Panc1 (cell line): ENCODE measurements at regions not wholly inside any gene's neighbourhood (a gene's known extent, or its start where the extent isn't known, plus 50 kb on each side); places are given as distances from the start of the nearest gene placed in this dataset.

Experiments used
- ATAC-seq: fragments of 200-7000 bp; cut with Tn5 transposase; 2 replicates; pipeline ENCODE4 v1.9.1; 2020; ENCODE audit warnings: mild to moderate bottlenecking, moderate library complexity
- BruUV-seq: library from RNA; stranded (reverse); fragments of 400-500 nt; replicated peaks from 2 replicates; lab custom pipeline; 2021; lab: Mats Ljungman, UMichigan
- CTCF ChIA-PET: fragments of 300-600 bp; sonication (Branson Sonifier 250); formaldehyde crosslinking; loops from one replicate; lab custom pipeline; 2022; ENCODE audit warnings: antibody characterized with exemption; lab: Charles Lee
- POLR2A ChIA-PET: fragments of 300-600 bp; sonication (Branson Sonifier 250); formaldehyde crosslinking; loops from one replicate; lab custom pipeline; 2022; ENCODE audit warnings: antibody characterized with exemption; lab: Charles Lee
- DNase-seq: peaks from one replicate; pipeline ENCODE4 v3.0.0-alpha.2; 2010; ENCODE audit warnings: low read depth, low spot score
- H3K27ac ChIP-seq: 2 replicates; pipeline ENCODE4 v1.5.1; 2011; ENCODE audit warnings: mild to moderate bottlenecking, low read length, inconsistent platforms
- H3K27me3 ChIP-seq: fragments of 200-500 bp; sonication (Bioruptor generic); 2 replicates; pipeline ENCODE4 v1.6.0; 2014; ENCODE audit warnings: low read length, inconsistent platforms; ENCODE audit not compliant: control insufficient read depth, insufficient read depth
- H3K36me3 ChIP-seq: fragments of 200-500 bp; sonication (Bioruptor generic); 2 replicates; pipeline ENCODE4 v1.5.1; 2014; ENCODE audit warnings: inconsistent platforms, mild to moderate bottlenecking, low read length, moderate library complexity; ENCODE audit not compliant: control insufficient read depth, insufficient read depth
- H3K4me1 ChIP-seq: 2 replicates; pipeline ENCODE4 v1.5.1; 2011; ENCODE audit warnings: inconsistent platforms, mild to moderate bottlenecking, low read length, moderate library complexity; ENCODE audit not compliant: control insufficient read depth, insufficient read depth
- H3K4me3 ChIP-seq, 2 experiments: 2 replicates each; pipeline ENCODE4 v1.5.1; 2011 to 2012; ENCODE audit warnings: low read depth in 2 of 2, low read length in 2 of 2, mild to moderate bottlenecking in 2 of 2, inconsistent platforms in 1 of 2, moderate library complexity in 1 of 2
- H3K9me3 ChIP-seq: fragments of 200-500 bp; sonication (Bioruptor generic); 2 replicates; pipeline ENCODE4 v1.5.1; 2014; ENCODE audit warnings: low read depth, mild to moderate bottlenecking, inconsistent platforms, low read length, moderate library complexity; ENCODE audit not compliant: control insufficient read depth, insufficient read depth
- POLR2AphosphoS5 ChIP-seq: IDR thresholded peaks from 2 replicates; pipeline ENCODE4 v1.6.1; 2012; ENCODE audit warnings: mild to moderate bottlenecking, low read depth, low read length, moderate library complexity
- SIN3A ChIP-seq: IDR thresholded peaks from 2 replicates; pipeline ENCODE4 v1.6.1; 2012; ENCODE audit warnings: low read depth, mild to moderate bottlenecking, low read length, moderate library complexity, borderline replicate concordance; ENCODE audit not compliant: insufficient read depth
- TCF7L2 ChIP-seq: IDR thresholded peaks from 2 replicates; pipeline ENCODE4 v1.6.1; 2011; ENCODE audit warnings: mild to moderate bottlenecking, low read depth, low read length, inconsistent platforms
- in situ Hi-C: cut with HindIII; loops from 2 replicates; pipeline ENCODE4 v1.10.0; 2016; ENCODE audit warnings: low sequenced_read_pairs, low pct_unique_long_range_greater_than_20kb
- intact Hi-C: fragments of 100-400 bp; cut with micrococcal nuclease; formaldehyde crosslinking; loops from one replicate; pipeline ENCODE4 v1.10.0; 2022; ENCODE audit not compliant: unreplicated experiment
- TF ChIP-seq, protein P1 (sequence below): fragments of 450-650 bp; IDR thresholded peaks from 2 replicates; pipeline ENCODE4 v1.5.1; 2017; ENCODE audit warnings: mild to moderate bottlenecking
- TF ChIP-seq, protein P2 (sequence below), 2 experiments: IDR thresholded peaks; 2 replicates each; pipeline ENCODE4 v1.6.1; 2011 to 2012; ENCODE audit warnings: low read depth in 2 of 2, control low read depth in 1 of 2, low read length in 1 of 2, mild to moderate bottlenecking in 1 of 2, moderate library complexity in 1 of 2; ENCODE audit not compliant: insufficient read depth in 1 of 2

DNA sequence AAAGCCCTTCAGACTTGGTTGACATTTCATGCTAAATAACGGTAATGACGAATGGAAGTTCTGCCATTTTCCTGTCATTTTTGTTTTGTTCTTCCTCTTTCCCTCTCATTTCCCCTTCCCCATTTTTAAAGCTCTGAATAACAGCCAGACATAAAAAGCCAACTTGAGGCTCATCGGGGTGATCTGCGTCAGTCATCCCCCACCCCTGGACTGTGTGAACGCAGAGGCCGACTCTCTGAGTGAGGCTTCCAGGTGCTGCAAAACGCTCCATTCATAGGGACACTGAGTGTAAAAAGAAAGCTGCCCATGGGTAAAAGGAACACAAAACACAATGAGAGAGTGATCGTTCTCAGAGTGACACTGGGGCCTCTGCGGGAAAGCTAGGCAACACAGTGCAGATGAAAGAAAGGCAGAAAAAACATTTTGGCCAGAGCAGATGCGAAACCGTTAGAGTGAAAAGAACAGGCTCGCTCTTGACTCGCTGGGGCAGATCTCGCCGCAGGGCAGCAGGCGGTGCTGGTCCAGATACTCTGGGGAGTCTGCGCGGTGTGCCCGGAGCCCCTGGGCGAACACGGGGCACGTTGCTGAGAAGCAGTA, 684.8 kb downstream of the QKI start:
- Histone ChIP-seq H3K27me3 (no peaks in the 10 kb centered on the region), H3K4me1 (no peaks in the 10 kb centered on the region), H3K9me3 (no peaks in the 10 kb centered on the region), H3K4me3 (no peak overlapping the region), H3K27ac (no peak overlapping the region), H3K36me3 (no peaks in the 10 kb centered on the region)
- ChIA-PET CTCF (no interaction called here), POLR2A (no interaction called here)
- in situ Hi-C loops (no loop called here), intact Hi-C loops (no loop called here)
- no peak for DNase-seq
- TF ChIP-seq, protein P1, sequence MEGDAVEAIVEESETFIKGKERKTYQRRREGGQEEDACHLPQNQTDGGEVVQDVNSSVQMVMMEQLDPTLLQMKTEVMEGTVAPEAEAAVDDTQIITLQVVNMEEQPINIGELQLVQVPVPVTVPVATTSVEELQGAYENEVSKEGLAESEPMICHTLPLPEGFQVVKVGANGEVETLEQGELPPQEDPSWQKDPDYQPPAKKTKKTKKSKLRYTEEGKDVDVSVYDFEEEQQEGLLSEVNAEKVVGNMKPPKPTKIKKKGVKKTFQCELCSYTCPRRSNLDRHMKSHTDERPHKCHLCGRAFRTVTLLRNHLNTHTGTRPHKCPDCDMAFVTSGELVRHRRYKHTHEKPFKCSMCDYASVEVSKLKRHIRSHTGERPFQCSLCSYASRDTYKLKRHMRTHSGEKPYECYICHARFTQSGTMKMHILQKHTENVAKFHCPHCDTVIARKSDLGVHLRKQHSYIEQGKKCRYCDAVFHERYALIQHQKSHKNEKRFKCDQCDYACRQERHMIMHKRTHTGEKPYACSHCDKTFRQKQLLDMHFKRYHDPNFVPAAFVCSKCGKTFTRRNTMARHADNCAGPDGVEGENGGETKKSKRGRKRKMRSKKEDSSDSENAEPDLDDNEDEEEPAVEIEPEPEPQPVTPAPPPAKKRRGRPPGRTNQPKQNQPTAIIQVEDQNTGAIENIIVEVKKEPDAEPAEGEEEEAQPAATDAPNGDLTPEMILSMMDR, result no peak
- TF ChIP-seq POLR2AphosphoS5 (no peak), SIN3A (no peak), TCF7L2 (no peak)
- TF ChIP-seq, protein P2, sequence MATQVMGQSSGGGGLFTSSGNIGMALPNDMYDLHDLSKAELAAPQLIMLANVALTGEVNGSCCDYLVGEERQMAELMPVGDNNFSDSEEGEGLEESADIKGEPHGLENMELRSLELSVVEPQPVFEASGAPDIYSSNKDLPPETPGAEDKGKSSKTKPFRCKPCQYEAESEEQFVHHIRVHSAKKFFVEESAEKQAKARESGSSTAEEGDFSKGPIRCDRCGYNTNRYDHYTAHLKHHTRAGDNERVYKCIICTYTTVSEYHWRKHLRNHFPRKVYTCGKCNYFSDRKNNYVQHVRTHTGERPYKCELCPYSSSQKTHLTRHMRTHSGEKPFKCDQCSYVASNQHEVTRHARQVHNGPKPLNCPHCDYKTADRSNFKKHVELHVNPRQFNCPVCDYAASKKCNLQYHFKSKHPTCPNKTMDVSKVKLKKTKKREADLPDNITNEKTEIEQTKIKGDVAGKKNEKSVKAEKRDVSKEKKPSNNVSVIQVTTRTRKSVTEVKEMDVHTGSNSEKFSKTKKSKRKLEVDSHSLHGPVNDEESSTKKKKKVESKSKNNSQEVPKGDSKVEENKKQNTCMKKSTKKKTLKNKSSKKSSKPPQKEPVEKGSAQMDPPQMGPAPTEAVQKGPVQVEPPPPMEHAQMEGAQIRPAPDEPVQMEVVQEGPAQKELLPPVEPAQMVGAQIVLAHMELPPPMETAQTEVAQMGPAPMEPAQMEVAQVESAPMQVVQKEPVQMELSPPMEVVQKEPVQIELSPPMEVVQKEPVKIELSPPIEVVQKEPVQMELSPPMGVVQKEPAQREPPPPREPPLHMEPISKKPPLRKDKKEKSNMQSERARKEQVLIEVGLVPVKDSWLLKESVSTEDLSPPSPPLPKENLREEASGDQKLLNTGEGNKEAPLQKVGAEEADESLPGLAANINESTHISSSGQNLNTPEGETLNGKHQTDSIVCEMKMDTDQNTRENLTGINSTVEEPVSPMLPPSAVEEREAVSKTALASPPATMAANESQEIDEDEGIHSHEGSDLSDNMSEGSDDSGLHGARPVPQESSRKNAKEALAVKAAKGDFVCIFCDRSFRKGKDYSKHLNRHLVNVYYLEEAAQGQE (IDR thresholded peaks at IDR 0.05; ENCODE audit: insufficient read depth in 1 of 2, low read depth in 2 of 2, low read length in 1 of 2), result no peak
- ATAC-seq, result no peak
- BruUV-seq, result no TSS peak

DNA sequence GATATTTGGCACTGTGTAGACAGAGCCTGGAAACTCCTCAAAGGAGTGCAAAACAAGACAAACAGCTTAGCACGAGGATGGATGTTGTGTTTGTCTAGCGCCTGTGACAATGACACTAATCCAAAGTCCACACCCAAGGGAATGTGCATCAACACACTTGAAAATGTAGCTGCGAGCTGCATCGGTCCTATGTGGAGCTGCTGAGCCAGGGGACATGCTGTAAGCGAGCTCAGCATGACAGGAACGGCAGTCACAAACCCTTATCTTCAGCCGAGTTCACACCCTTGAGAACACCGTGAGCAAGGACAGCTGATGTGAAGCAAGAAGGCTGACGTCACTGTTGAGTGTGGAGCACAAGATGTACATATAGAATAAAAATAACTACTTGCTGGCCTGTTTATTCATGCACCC, 684.3 kb downstream of the QKI start:
- in situ Hi-C loops (no loop called here), intact Hi-C loops (no loop called here)
- TF ChIP-seq, protein P1, result no peak
- TF ChIP-seq POLR2AphosphoS5 (no peak), TCF7L2 (no peak), SIN3A (no peak)
- TF ChIP-seq, protein P2 (IDR thresholded peaks at IDR 0.05; ENCODE audit: insufficient read depth in 1 of 2, low read depth in 2 of 2, low read length in 1 of 2), result no peak
- ATAC-seq (no peak), DNase-seq (no peak)
- Histone ChIP-seq H3K4me3 (no peak overlapping the region), H3K9me3 (no peaks in the 10 kb centered on the region), H3K4me1 (no peaks in the 10 kb centered on the region), H3K36me3 (no peaks in the 10 kb centered on the region), H3K27ac (no peak overlapping the region), H3K27me3 (no peaks in the 10 kb centered on the region)
- CTCF ChIA-PET, result no interaction called here
- POLR2A ChIA-PET, result no interaction called here
- BruUV-seq, result no TSS peak
